Lower leg skin (tissue), 3 donors: ENCODE measurements at regions not wholly inside any gene's neighbourhood (a gene's known extent, or its start where the extent isn't known, plus 50 kb on each side); places are given as distances from the start of the nearest gene placed in this dataset.

Experiments used
- POLR2A ChIP-seq, 2 donors: fragments of 450-650 bp; IDR thresholded peaks; one replicate each; pipeline ENCODE4 v1.6.1; 2016 to 2017; ENCODE audit warnings: antibody characterized with exemption in 2 of 2, mild to moderate bottlenecking in 1 of 2, moderate library complexity in 1 of 2
- TF ChIP-seq, protein P1 (sequence below), 3 donors: fragments of 450-650 bp; IDR thresholded peaks; one replicate each; pipeline ENCODE4 v1.5.1; 2016; ENCODE audit warnings: antibody characterized with exemption in 3 of 3, mild to moderate bottlenecking in 3 of 3, moderate library complexity in 2 of 3

DNA sequence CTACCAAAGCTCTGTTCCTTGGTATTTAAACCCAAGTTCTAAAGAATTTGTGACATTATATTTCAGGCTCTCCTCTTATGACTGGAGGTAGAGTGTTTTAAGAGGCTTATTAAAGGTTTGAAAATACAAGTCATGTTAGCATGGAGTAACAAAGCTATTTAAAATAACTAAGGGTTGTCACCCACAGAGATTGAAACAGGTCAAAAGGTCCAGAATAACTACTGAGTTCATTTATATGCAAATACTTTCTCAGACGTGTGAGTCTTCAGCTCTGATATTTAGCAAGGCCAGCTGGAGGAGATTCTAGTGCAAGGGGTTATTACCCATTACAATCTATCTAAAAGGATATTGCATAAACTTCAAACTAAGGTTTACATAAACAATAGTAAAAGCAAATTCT is 1538.8 kb upstream of the CDH8 start:
- TF ChIP-seq POLR2A (IDR thresholded peaks at IDR 0.05): no peak
- TF ChIP-seq, protein P1, sequence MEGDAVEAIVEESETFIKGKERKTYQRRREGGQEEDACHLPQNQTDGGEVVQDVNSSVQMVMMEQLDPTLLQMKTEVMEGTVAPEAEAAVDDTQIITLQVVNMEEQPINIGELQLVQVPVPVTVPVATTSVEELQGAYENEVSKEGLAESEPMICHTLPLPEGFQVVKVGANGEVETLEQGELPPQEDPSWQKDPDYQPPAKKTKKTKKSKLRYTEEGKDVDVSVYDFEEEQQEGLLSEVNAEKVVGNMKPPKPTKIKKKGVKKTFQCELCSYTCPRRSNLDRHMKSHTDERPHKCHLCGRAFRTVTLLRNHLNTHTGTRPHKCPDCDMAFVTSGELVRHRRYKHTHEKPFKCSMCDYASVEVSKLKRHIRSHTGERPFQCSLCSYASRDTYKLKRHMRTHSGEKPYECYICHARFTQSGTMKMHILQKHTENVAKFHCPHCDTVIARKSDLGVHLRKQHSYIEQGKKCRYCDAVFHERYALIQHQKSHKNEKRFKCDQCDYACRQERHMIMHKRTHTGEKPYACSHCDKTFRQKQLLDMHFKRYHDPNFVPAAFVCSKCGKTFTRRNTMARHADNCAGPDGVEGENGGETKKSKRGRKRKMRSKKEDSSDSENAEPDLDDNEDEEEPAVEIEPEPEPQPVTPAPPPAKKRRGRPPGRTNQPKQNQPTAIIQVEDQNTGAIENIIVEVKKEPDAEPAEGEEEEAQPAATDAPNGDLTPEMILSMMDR (IDR thresholded peaks at IDR 0.05): no peak
